HCT116 (cell line): ENCODE measurements at regions not wholly inside any gene's neighbourhood (a gene's known extent, or its start where the extent isn't known, plus 50 kb on each side); places are given as distances from the start of the nearest gene placed in this dataset.

Experiments
- ATAC-seq: fragments of 200-7000 bp; cut with Tn5 transposase; 2 replicates; pipeline ENCODE4 v1.9.1; 2020; ENCODE audit warnings: mild to moderate bottlenecking, moderate library complexity
- BruUV-seq: library from RNA; stranded (reverse); fragments of 400-500 nt; replicated peaks from 2 replicates; lab custom pipeline; 2021; lab: Mats Ljungman, UMichigan
- CTCF ChIA-PET: fragments of 300-600 bp; sonication (Branson Sonifier 250); formaldehyde crosslinking; loops from one replicate; lab custom pipeline; 2021; ENCODE audit warnings: antibody characterized with exemption; lab: Charles Lee
- POLR2A ChIA-PET: fragments of 300-600, 350-600 bp; sonication (Branson Sonifier 250); formaldehyde crosslinking; loops from one replicate; lab custom pipeline; 2021; ENCODE audit warnings: antibody characterized with exemption; lab: Charles Lee
- RAD21 ChIA-PET, 2 experiments: fragments of 300-600 bp; sonication (Branson Sonifier 250); formaldehyde crosslinking; loops; one replicate each; lab custom pipeline; 2023; ENCODE audit warnings: low total read pairs in 2 of 2; ENCODE audit not compliant: uncharacterized antibody in 2 of 2, unreplicated experiment in 2 of 2, low non-redundant PET in 1 of 2; lab: Charles Lee
- DNase-seq: peaks from one replicate; pipeline ENCODE4 v3.0.0-alpha.2; 2010; ENCODE audit warnings: low read depth, low spot score
- H2AFZ ChIP-seq: fragments of 200-600 bp; shearing (Covaris generic), sonication (generic); 2 replicates; pipeline ENCODE4 v1.6.1; 2017; ENCODE audit warnings: low read depth, mixed run types, mixed read lengths, antibody characterized with exemption, low read length; ENCODE audit not compliant: poor library complexity, severe bottlenecking
- H3K27ac ChIP-seq: 2 replicates; pipeline ENCODE4 v1.5.1; 2012; ENCODE audit warnings: low read depth, low read length
- H3K27me3 ChIP-seq: fragments of 200-600 bp; sonication (generic); 2 replicates; pipeline ENCODE4 v1.6.1; 2016; ENCODE audit warnings: mixed run types, low read length, mixed read lengths; ENCODE audit not compliant: insufficient read depth
- H3K36me3 ChIP-seq, 2 experiments: fragments of 200-500 bp in 1 of 2; fragments of 200-600 bp in 1 of 2; sonication (Bioruptor generic) in 1 of 2; sonication (generic) in 1 of 2; 2 replicates each; pipeline versions ENCODE4 v1.5.1 to v1.6.1; 2014 to 2016; ENCODE audit warnings: low read length in 2 of 2, inconsistent platforms in 1 of 2, mixed read lengths in 1 of 2, mixed run types in 1 of 2; ENCODE audit not compliant: insufficient read depth in 2 of 2, control insufficient read depth in 1 of 2
- H3K4me1 ChIP-seq, 2 experiments: fragments of 200-600 bp in 1 of 2; sonication (generic) in 1 of 2; 2 replicates each; pipeline versions ENCODE4 v1.5.1 to v1.6.1; 2012 to 2017; ENCODE audit warnings: low read length in 2 of 2, inconsistent platforms in 1 of 2, mild to moderate bottlenecking in 1 of 2, mixed read lengths in 1 of 2, mixed run types in 1 of 2, moderate library complexity in 1 of 2; ENCODE audit not compliant: insufficient read depth in 2 of 2, control insufficient read depth in 1 of 2
- H3K4me2 ChIP-seq: fragments of 200-600 bp; sonication (generic); 2 replicates; pipeline ENCODE4 v1.6.1; 2017; ENCODE audit warnings: mixed run types, low read length, mixed read lengths
- H3K4me3 ChIP-seq, 2 experiments: fragments of 200-600 bp in 1 of 2; sonication (generic) in 1 of 2; replicated peaks in 1 of 2; 2 replicates each; pipeline ENCODE4 v1.5.1; 2011 to 2016; ENCODE audit warnings: low read length in 2 of 2, control low read depth in 1 of 2, low read depth in 1 of 2, mild to moderate bottlenecking in 1 of 2, mixed read lengths in 1 of 2, mixed run types in 1 of 2
- H3K79me2 ChIP-seq: fragments of 200-600 bp; sonication (generic); 2 replicates; pipeline ENCODE4 v1.6.1; 2017; ENCODE audit warnings: mild to moderate bottlenecking, mixed run types, low read length, moderate library complexity, mixed read lengths; ENCODE audit not compliant: insufficient read depth
- H3K9ac ChIP-seq: fragments of 200-600 bp; sonication (generic); 2 replicates; pipeline ENCODE4 v1.6.1; 2016; ENCODE audit warnings: low read length, mixed read lengths
- H3K9me2 ChIP-seq: fragments of 200-600 bp; sonication (generic), shearing (Covaris generic); 2 replicates; pipeline ENCODE4 v1.6.1; 2017; ENCODE audit warnings: mixed run types, mild to moderate bottlenecking, moderate library complexity; ENCODE audit not compliant: insufficient read depth
- H3K9me3 ChIP-seq, 2 experiments: fragments of 200-500 bp in 1 of 2; fragments of 200-600 bp in 1 of 2; sonication (Bioruptor generic) in 1 of 2; sonication (generic) in 1 of 2; 2 replicates each; pipeline ENCODE4 v1.6.1; 2014 to 2017; ENCODE audit warnings: low read length in 2 of 2, mixed read lengths in 2 of 2, inconsistent platforms in 1 of 2, low read depth in 1 of 2, mild to moderate bottlenecking in 1 of 2, mixed run types in 1 of 2, moderate library complexity in 1 of 2; ENCODE audit not compliant: control insufficient read depth in 1 of 2, insufficient read depth in 1 of 2
- H4K20me1 ChIP-seq: fragments of 200-600 bp; sonication (generic), shearing (Covaris generic); 2 replicates; pipeline ENCODE4 v1.6.1; 2017; ENCODE audit warnings: mixed run types, mild to moderate bottlenecking, moderate library complexity; ENCODE audit not compliant: insufficient read depth
- CBX3 ChIP-seq: IDR thresholded peaks from 2 replicates; pipeline ENCODE4 v1.6.1; 2012; ENCODE audit warnings: low read depth
- EGR1 ChIP-seq: IDR thresholded peaks from 2 replicates; pipeline ENCODE4 v1.6.1; 2012; ENCODE audit warnings: low read depth
- EZH2phosphoT487 ChIP-seq: fragments of 200-600 bp; IDR thresholded peaks from 2 replicates; pipeline ENCODE4 v1.6.1; 2018; ENCODE audit warnings: antibody characterized with exemption, borderline replicate concordance
- FOSL1 ChIP-seq: IDR thresholded peaks from 2 replicates; pipeline ENCODE4 v1.6.1; 2012; ENCODE audit warnings: low read depth
- JUND ChIP-seq: IDR thresholded peaks from 2 replicates; pipeline ENCODE4 v1.6.1; 2012
- SIN3A ChIP-seq: IDR thresholded peaks from 2 replicates; pipeline ENCODE4 v1.6.1; 2012; ENCODE audit warnings: low read depth
- SP1 ChIP-seq: IDR thresholded peaks from 2 replicates; pipeline ENCODE4 v1.6.1; 2012; ENCODE audit warnings: low read depth
- SRF ChIP-seq: IDR thresholded peaks from 2 replicates; pipeline ENCODE4 v1.6.1; 2012; ENCODE audit warnings: low read depth
- YY1 ChIP-seq: IDR thresholded peaks from 2 replicates; pipeline ENCODE4 v1.6.1; 2011; ENCODE audit warnings: low read length, low read depth, moderate library complexity, mild to moderate bottlenecking; ENCODE audit not compliant: insufficient replicate concordance; ENCODE audit errors: extremely low read depth
- ZNF274 ChIP-seq: fragments of 200-500 bp; sonication (Bioruptor generic); IDR thresholded peaks from 2 replicates; pipeline ENCODE4 v1.6.1; 2014; ENCODE audit warnings: mild to moderate bottlenecking, low read depth, low read length, inconsistent platforms
- intact Hi-C: fragments of 100-400 bp; cut with micrococcal nuclease; formaldehyde crosslinking; loops from 2 replicates; pipeline ENCODE4 v1.10.0; 2022
- TF ChIP-seq, protein P1 (sequence below): IDR thresholded peaks from 2 replicates; pipeline ENCODE4 v1.6.1; 2012; ENCODE audit warnings: low read depth

DNA sequence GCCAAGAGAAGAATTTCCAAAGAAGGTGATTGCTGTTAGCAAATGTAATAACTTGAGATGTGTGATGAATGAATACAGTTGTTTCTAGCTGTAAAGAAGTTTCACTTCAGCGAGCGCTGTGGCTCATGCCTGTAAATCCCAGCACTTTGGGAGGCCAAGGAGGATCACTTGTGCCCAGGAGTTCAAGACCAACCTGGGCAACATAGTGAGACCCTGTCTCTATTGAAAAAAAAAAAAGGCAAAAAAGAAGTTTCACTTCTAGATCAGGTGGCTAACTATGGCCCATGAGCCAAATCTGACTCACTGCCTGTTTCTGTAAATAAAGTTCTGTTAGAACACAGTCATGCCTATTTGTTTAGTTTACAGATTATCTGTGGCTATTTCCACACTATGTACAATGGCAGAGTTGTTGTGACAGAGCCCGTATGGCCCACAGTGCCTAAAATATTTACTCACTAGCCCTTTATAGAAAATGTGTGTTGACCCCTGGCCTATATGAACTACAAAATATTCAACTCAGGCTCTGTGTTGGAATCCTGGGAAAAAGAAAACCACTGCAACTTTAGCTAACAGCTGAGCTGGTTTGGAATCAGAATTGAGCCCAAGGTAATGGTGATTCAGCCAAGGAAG is 54.1 kb upstream of the PRPS1 start:
- no peaks in the 10 kb centered on the region for H3K9me2 ChIP-seq
- H3K4me3 ChIP-seq: no peak overlapping the region
- TF ChIP-seq SRF: no peak
- no peaks in the 10 kb centered on the region for H3K27me3 ChIP-seq
- H3K4me2 ChIP-seq: no peak overlapping the region
- no peak for DNase-seq
- H2AFZ ChIP-seq: no peak overlapping the region
- no peaks in the 10 kb centered on the region for H4K20me1 ChIP-seq
- no TSS peak for BruUV-seq
- no peak overlapping the region for H3K27ac ChIP-seq
- RAD21 ChIA-PET: no interaction called here
- POLR2A ChIA-PET: no interaction called here
- no peaks in the 10 kb centered on the region for H3K36me3 ChIP-seq
- ATAC-seq: no peak
- peaks cover 0 to 10% of the 10 kb centered on the region in 2 experiments; a peak in 2 of 4 replicates for H3K4me1 ChIP-seq
- H3K9ac ChIP-seq: no peak overlapping the region
- no peaks in the 10 kb centered on the region for H3K9me3 ChIP-seq
- CTCF ChIA-PET: no interaction called here
- H3K79me2 ChIP-seq: no peaks in the 10 kb centered on the region
- intact Hi-C loops: no loop called here

DNA sequence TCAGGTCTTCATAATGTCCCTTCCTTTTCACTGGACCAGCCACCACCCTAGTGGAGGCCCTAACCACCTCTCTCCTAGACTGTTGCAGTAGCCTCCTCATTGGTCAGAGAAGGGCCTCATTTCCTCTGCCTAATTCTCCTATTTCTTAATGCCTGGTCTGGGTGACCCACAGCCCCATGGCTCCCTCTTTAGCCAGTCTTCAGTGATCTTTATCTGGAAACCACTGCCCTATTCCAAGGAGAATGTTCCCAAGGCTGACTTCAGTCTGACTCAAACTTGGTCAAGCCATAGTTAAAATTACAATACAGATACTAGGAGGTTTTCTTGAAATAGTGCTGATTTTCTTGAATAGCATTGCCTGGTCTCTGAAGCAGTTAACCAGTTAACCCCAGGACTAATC is 53.6 kb upstream of the PRPS1 start:
- TF ChIP-seq EGR1 (no peak), SIN3A (no peak), SRF (no peak), FOSL1 (no peak), SP1 (no peak), CBX3 (no peak), YY1 (no peak), JUND (no peak), ZNF274 (no peak), EZH2phosphoT487 (no peak)
- TF ChIP-seq, protein P1, sequence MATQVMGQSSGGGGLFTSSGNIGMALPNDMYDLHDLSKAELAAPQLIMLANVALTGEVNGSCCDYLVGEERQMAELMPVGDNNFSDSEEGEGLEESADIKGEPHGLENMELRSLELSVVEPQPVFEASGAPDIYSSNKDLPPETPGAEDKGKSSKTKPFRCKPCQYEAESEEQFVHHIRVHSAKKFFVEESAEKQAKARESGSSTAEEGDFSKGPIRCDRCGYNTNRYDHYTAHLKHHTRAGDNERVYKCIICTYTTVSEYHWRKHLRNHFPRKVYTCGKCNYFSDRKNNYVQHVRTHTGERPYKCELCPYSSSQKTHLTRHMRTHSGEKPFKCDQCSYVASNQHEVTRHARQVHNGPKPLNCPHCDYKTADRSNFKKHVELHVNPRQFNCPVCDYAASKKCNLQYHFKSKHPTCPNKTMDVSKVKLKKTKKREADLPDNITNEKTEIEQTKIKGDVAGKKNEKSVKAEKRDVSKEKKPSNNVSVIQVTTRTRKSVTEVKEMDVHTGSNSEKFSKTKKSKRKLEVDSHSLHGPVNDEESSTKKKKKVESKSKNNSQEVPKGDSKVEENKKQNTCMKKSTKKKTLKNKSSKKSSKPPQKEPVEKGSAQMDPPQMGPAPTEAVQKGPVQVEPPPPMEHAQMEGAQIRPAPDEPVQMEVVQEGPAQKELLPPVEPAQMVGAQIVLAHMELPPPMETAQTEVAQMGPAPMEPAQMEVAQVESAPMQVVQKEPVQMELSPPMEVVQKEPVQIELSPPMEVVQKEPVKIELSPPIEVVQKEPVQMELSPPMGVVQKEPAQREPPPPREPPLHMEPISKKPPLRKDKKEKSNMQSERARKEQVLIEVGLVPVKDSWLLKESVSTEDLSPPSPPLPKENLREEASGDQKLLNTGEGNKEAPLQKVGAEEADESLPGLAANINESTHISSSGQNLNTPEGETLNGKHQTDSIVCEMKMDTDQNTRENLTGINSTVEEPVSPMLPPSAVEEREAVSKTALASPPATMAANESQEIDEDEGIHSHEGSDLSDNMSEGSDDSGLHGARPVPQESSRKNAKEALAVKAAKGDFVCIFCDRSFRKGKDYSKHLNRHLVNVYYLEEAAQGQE: no peak
- H3K4me2 ChIP-seq: no peak overlapping the region
- no peak overlapping the region for H2AFZ ChIP-seq
- H3K9me2 ChIP-seq: no peaks in the 10 kb centered on the region
- CTCF ChIA-PET: no interaction called here
- no peaks in the 10 kb centered on the region for H3K79me2 ChIP-seq
- intact Hi-C loops: no loop called here
- no peak overlapping the region for H3K27ac ChIP-seq
- no peak for DNase-seq
- RAD21 ChIA-PET: no interaction called here
- no peaks in the 10 kb centered on the region for H4K20me1 ChIP-seq
- no peaks in the 10 kb centered on the region for H3K27me3 ChIP-seq
- no peaks in the 10 kb centered on the region for H3K9me3 ChIP-seq
- POLR2A ChIA-PET: no interaction called here
- H3K4me3 ChIP-seq: no peak overlapping the region
- H3K36me3 ChIP-seq: no peaks in the 10 kb centered on the region
- ATAC-seq: no peak
- H3K9ac ChIP-seq: no peak overlapping the region
- no TSS peak for BruUV-seq
- H3K4me1 ChIP-seq: peaks cover 0 to 10% of the 10 kb centered on the region in 2 experiments; a peak in 2 of 4 replicates
